Retina (tissue), 1 donor: ENCODE measurements at regions not wholly inside any gene's neighbourhood (a gene's known extent, or its start where the extent isn't known, plus 50 kb on each side); places are given as distances from the start of the nearest gene placed in this dataset.

Source experiments
- DNase-seq: peaks from one replicate; pipeline ENCODE4 v3.0.0-alpha.2; 2016

DNA sequence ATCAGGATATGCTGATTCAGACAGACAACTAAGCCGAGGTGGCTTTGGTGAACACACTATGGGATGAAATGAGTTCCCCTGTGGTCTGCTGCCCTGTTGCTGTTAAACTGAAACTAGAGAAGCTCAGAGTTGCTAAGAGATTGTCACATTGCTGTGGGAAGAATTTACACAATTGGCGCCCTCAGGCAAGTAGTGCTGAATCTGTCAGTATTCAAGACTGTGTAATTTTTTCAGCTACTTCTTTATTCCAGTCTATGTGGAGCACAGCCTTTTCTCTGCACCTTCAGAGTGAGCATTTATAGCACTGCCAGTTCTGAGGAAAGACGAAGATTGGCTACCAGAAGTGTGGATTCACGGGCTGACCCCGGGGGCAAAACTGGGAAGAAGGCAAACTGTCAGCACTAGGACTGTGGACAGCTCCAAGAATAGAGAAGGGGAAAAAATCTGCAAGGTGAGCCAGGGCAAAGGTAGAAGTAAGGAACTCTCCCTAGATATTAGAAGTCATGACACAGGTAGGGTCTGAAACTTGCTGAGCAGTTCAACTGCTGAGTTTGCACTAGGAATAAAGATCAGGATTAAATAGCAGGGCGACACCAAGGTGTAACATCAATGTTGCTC lies 218.8 kb upstream of the TMPO start:
- peak; percentile 42 for DNase-seq

DNA sequence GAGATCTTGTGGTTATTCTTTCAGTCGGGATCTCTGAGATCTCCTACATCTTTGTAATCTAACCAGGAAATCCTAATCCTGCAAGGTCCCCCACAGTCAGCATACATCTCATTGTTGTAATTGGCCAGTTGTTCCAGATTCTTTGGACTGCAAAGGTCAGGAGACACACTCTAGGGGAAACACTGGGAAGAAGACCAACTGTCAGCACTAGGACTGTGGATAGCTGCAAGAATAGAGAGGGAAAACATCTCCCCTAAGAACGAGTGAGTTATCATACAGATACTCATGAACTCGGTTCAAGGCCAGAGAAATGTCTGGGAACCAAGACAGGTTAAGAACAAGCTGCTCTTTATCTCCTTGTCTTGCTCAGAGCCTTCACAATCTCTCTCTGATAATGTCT lies 217.9 kb upstream of the TMPO start:
- DNase-seq: no peak

DNA sequence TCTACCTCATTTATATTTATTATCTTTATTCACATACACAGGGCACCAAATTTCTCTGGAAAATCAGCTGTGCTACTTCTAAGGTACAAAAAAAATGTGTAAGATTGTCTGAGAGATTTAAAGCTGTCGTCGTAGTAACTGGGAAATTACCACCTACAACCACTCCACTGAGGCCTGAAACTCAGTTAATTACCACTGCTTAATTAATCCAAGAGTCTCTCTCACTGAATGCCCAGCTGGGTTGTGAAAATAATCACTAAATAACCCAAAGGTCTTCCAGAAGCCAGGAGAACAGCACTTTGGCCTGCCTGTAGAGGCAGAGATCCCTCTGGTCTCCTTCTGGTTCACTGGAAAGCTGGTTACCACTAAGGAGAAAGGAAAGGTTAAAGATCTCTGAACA lies 207.2 kb upstream of the TMPO start:
- DNase-seq: no peak

- DNase-seq: no peak
Measured at GRCh38 chr12:98317939-98318899, 197.2 kb upstream of the TMPO start.

DNA sequence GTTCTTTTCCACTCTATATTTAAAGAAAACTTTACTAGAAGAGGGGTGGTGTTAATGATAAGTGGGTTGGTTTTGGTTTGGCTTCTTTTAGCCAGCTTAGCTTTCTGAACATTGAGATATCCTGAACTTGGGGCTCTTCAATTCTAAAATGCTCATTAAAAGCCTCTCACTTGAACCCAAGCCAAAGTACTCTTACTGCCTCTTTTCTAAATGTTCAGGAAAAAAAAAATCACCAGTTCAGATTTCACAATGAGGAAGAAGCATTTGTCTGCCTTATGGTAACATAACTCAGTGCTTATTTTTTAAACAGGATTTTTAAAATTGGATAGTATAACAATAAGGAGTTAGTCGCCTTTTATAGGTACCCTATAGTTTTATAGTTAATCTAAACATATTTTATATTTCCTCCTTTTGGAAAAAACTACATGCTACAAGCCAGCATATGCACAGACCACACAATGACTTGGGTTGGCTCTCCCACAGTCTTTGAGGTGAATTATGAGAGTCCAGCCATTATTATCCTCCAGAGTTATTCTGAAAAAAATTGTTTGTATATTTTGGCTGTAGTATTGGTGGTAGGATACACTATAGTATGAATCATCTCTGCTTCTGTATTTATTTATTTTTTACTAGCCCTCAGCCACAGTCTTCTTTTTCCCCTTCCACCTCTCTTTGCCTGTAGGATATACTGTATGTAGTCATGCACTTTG lies 195.5 kb upstream of the TMPO start:
- DNase-seq: no peak

- no peak for DNase-seq
Measured at GRCh38 chr12:98325003-98325402, 190.4 kb upstream of the TMPO start.

GRCh38 chr12:98328467-98328866 lies 186.9 kb upstream of the TMPO start:
- DNase-seq: no peak

DNA sequence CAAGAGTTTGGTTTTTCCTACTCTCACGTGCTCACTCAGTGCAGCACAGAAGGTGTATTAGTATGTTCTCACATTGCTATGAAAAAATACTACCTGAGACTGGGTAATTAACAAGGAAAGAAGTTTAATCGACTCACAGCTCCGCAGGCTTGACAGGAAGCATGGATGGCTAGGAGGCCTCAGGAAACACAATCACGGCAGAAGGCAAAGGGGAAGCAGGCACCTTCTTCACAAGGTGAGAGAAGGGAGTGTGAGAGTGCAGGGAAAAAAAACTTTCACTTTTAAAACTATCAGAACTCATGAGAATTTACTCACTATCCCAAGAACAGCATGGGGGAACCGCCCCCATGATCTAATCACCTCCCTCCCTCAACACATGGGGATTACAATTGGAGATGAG lies 185.8 kb upstream of the TMPO start:
- no peak for DNase-seq

GRCh38 chr12:98332642-98333041 lies 182.7 kb upstream of the TMPO start:
- no peak for DNase-seq

GRCh38 chr12:98334768-98335167 lies 180.6 kb upstream of the TMPO start:
- DNase-seq: no peak

DNA sequence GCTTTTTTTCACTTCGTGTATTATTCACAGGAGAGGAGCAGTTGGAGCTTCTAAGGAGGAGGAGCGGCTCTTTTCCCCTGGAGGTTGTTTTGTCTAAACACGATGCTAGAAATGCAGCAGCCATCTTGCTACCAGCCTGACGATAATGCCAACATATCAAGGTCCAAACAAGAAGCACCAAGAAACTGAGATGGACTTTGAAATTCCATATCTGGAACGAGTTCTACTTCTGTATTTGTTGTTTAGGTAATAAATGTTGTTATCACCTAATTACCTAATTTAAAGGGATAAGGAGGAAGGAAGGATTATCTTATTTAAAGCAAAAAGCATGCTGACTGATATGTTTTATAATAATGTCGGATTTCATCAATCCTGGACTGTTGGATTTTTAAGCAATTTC lies 174.4 kb upstream of the TMPO start:
- no peak for DNase-seq

DNA sequence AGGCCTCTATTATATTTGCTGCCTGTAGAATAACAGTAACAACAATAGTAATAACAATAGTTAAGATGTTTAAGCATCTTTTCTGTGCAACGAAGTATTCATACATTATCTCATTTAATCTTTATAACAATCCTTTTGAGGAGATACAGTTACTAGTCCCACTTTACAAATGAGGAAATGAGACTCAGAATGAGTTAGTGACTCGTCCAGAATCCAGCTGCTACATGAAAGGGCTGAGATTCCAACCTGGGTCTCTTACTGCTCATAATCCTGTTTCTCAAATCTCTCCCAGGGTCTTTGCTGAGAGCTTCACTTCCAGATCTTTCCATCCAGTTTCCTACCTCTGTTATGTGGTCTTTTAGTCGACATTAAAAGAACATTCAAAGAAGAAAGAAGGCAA lies 173.7 kb upstream of the TMPO start:
- DNase-seq: no peak

GRCh38 chr12:98343002-98343567 lies 172.3 kb upstream of the TMPO start:
- no peak for DNase-seq

- no peak for DNase-seq
Measured at GRCh38 chr12:98344046-98344930, 171.1 kb upstream of the TMPO start.

- no peak for DNase-seq
Measured at GRCh38 chr12:98345308-98345876, 170.0 kb upstream of the TMPO start.

- DNase-seq: no peak
Measured at GRCh38 chr12:98351089-98351488, 164.3 kb upstream of the TMPO start.

- no peak for DNase-seq
Measured at GRCh38 chr12:98351784-98352183, 163.6 kb upstream of the TMPO start.

DNA sequence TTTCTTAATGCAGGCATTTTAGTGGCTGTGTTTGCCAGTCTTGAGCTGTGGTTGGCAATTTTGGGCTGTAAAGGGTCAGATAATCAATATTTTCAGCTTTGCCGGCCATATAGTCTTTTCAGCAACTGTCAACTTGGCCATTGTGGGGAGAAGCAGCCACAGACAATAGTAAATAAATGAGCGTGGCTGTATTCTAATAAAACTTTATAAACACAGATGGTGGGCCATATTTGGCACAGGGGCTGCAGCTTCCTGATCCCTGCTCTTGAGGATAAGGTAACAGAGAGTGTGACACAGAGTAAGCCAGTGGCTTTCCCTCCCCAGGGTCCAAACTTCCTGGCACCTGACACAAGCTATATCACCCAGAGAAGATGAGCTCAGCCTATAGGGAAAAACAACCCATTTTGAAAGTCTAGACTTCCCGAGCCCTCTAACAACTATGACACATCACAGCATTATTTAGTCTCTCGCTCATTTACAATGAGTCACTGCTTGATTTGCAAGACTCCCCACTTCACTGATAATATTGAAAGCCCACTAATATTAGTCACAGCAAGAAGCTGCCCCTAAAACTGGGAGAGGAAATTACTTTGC lies 163.1 kb upstream of the TMPO start:
- no peak for DNase-seq

- no peak for DNase-seq
Measured at GRCh38 chr12:98352835-98353234, 162.6 kb upstream of the TMPO start.

- no peak for DNase-seq
Measured at GRCh38 chr12:98354520-98355035, 160.8 kb upstream of the TMPO start.

DNA sequence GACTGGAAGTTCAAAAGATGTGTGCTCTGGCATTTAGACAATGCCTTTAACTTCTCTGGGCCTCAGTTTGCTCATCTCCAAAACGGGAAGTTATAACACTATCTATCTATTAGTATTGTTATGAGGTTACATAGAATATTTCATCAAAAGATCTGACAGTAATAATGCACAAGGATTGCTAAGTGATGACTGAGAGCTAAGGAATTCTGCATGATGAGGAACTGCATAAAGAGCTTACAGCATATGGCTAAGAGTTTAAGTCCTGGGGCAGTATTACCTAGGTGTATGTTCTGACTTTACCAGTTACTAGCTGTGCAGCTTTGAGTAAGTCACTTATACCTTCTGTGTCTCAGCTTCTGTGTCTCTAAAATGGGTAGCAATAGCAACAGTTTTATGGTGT lies 160.1 kb upstream of the TMPO start:
- no peak for DNase-seq
